HepG2 (cell line): ENCODE measurements at regions not wholly inside any gene's neighbourhood (a gene's known extent, or its start where the extent isn't known, plus 50 kb on each side); places are given as distances from the start of the nearest gene placed in this dataset.

ENCODE experiments used
- ATAC-seq: fragments of 200-7000 bp; cut with Tn5 transposase; 3 replicates; pipeline ENCODE4 v1.9.1; 2020; ENCODE audit warnings: mild to moderate bottlenecking, moderate library complexity
- BruUV-seq: library from RNA; stranded (reverse); fragments of 400-500 nt; replicated peaks from 2 replicates; lab custom pipeline; 2021; lab: Mats Ljungman, UMichigan
- CTCF ChIA-PET: fragments of 300-600 bp; formaldehyde crosslinking; extraction: SDS; loops from one replicate; lab custom pipeline; 2021; ENCODE audit warnings: low total read pairs, inconsistent platforms, low intra/inter-chr PET ratio; lab: Yijun Ruan, JAX
- POLR2A ChIA-PET: fragments of 350-600 bp; sonication (Branson Sonifier 250); formaldehyde crosslinking; loops from one replicate; lab custom pipeline; 2020; ENCODE audit warnings: antibody characterized with exemption, inconsistent platforms; lab: Yijun Ruan, JAX
- DNase-seq: peaks from one replicate; pipeline ENCODE4 v3.0.0-alpha.2; 2015; ENCODE audit warnings: low spot score
- FAIRE-seq: peaks from 3 replicates; lab custom pipeline; 2011; peaks lifted over from hg19 to GRCh38; lab: Jason Lieb, UNC
- H2AFZ ChIP-seq: one replicate; pipeline ENCODE4 v1.6.1; 2011; ENCODE audit warnings: low read length, inconsistent platforms
- H3K27ac ChIP-seq: fragments of 300-600 bp; 3 replicates; pipeline ENCODE4 v1.8.0; 2011; ENCODE audit warnings: mixed run types, mild to moderate bottlenecking, mixed read lengths, low read length, inconsistent platforms; ENCODE audit not compliant: insufficient read depth; ENCODE audit errors: extremely low read length
- H3K27me3 ChIP-seq, 2 experiments: fragments of 200-600 bp in 1 of 2; 2 replicates in 1 of 2; 3 replicates in 1 of 2; pipeline versions ENCODE4 v1.6.0 to v1.8.0; 2011; ENCODE audit warnings: low read length in 2 of 2, mild to moderate bottlenecking in 2 of 2, moderate library complexity in 2 of 2, inconsistent platforms in 1 of 2; ENCODE audit not compliant: insufficient read depth in 2 of 2, control insufficient read depth in 1 of 2
- H3K36me3 ChIP-seq, 2 experiments: fragments of 200-600 bp in 1 of 2; replicated peaks in 1 of 2; 2 replicates in 1 of 2; 3 replicates in 1 of 2; pipeline versions ENCODE4 v1.5.1 to v1.8.0; 2011; ENCODE audit warnings: low read length in 2 of 2, inconsistent platforms in 1 of 2; ENCODE audit not compliant: insufficient read depth in 2 of 2, control insufficient read depth in 1 of 2
- H3K4me1 ChIP-seq: 2 replicates; pipeline ENCODE4 v1.5.1; 2012; ENCODE audit warnings: low read length, inconsistent platforms; ENCODE audit not compliant: insufficient read depth
- H3K4me2 ChIP-seq: 2 replicates; pipeline ENCODE4 v1.6.0; 2011; ENCODE audit warnings: low read depth, low read length, inconsistent platforms
- H3K4me3 ChIP-seq, 3 experiments: fragments of 200-600 bp in 1 of 3; sonication (generic), shearing (Covaris generic) in 1 of 3; replicated peaks in 1 of 3; 2 replicates each; pipeline ENCODE4 v1.5.1; 2011 to 2016; ENCODE audit warnings: low read length in 3 of 3, inconsistent platforms in 2 of 3, low read depth in 2 of 3, mild to moderate bottlenecking in 2 of 3, control low read depth in 1 of 3, mixed read lengths in 1 of 3; ENCODE audit not compliant: insufficient read depth in 1 of 3
- H3K79me2 ChIP-seq: one replicate; pipeline ENCODE4 v1.6.1; 2011; ENCODE audit warnings: low read length, inconsistent platforms; ENCODE audit not compliant: insufficient read depth
- H3K9ac ChIP-seq: 2 replicates; pipeline ENCODE4 v1.6.0; 2011; ENCODE audit warnings: mild to moderate bottlenecking, low read depth, low read length, inconsistent platforms; ENCODE audit not compliant: insufficient read depth
- H3K9me3 ChIP-seq: 2 replicates; pipeline ENCODE4 v1.5.1; 2012; ENCODE audit warnings: mild to moderate bottlenecking, low read length
- H4K20me1 ChIP-seq: 2 replicates; pipeline ENCODE4 v1.6.0; 2011; ENCODE audit warnings: inconsistent platforms, mild to moderate bottlenecking, low read length, moderate library complexity; ENCODE audit not compliant: insufficient read depth
- HNRNPL ChIP-seq: fragments of 200-400 bp; formaldehyde crosslinking; IDR thresholded peaks from 2 replicates; pipeline ENCODE4 v1.6.1; 2017; ENCODE audit warnings: mild to moderate bottlenecking, low read depth, low read length
- HOXD1 ChIP-seq: sonication (generic); formaldehyde crosslinking; IDR thresholded peaks from 2 replicates; pipeline ENCODE4 v1.5.0; 2020; ENCODE audit warnings: missing genetic modification reagents
- IKZF4 ChIP-seq: sonication (generic); formaldehyde crosslinking; IDR thresholded peaks from 2 replicates; pipeline ENCODE4 v1.5.1; 2020; ENCODE audit warnings: borderline replicate concordance, mild to moderate bottlenecking, low read depth, missing genetic modification reagents; ENCODE audit errors: not compliant biosample characterization
- MZF1 ChIP-seq: sonication (generic); formaldehyde crosslinking; IDR thresholded peaks from 2 replicates; pipeline ENCODE4 v1.8.1; 2023; ENCODE audit warnings: mild to moderate bottlenecking, missing genetic modification reagents, borderline replicate concordance
- SP140L ChIP-seq: sonication (generic); formaldehyde crosslinking; IDR thresholded peaks from 2 replicates; pipeline ENCODE4 v1.4.0; 2020; ENCODE audit warnings: missing genetic modification reagents, borderline replicate concordance
- SRSF9 ChIP-seq: fragments of 200-400 bp; formaldehyde crosslinking; IDR thresholded peaks from 2 replicates; pipeline ENCODE4 v1.6.1; 2018; ENCODE audit warnings: borderline replicate concordance, mild to moderate bottlenecking, low read depth, low read length; ENCODE audit not compliant: insufficient read depth, poor library complexity, severe bottlenecking
- ZBTB25 ChIP-seq: IDR thresholded peaks from 2 replicates; pipeline ENCODE4 v1.6.1; 2018; ENCODE audit warnings: missing genetic modification reagents
- ZFP36L2 ChIP-seq: sonication (generic); formaldehyde crosslinking; IDR thresholded peaks from 2 replicates; pipeline ENCODE4 v1.4.0; 2020; ENCODE audit warnings: missing genetic modification reagents
- ZMYM3 ChIP-seq: sonication (generic); formaldehyde crosslinking; IDR thresholded peaks from 2 replicates; pipeline ENCODE4 v1.5.1; 2020; ENCODE audit warnings: mild to moderate bottlenecking, missing genetic modification reagents
- ZNF777 ChIP-seq: sonication (generic); formaldehyde crosslinking; IDR thresholded peaks from 2 replicates; pipeline ENCODE4 v1.4.0; 2020; ENCODE audit warnings: missing genetic modification reagents
- ZNF850 ChIP-seq: sonication (generic); formaldehyde crosslinking; conservative IDR thresholded peaks from 2 replicates; pipeline ENCODE4 v1.9.0; 2021; ENCODE audit warnings: mild to moderate bottlenecking, missing genetic modification reagents
- WGBS: methylation state at CpG from one replicate; pipeline ENCODE4 v1.1.6; 2017; ENCODE audit warnings: low lambda C conversion rate; 5-methylcytosine and 5-hydroxymethylcytosine counted together
- in situ Hi-C: cut with HindIII; loops from 2 replicates; pipeline ENCODE4 v1.10.0; 2017; ENCODE audit warnings: low pct_unique_long_range_greater_than_20kb; ENCODE audit not compliant: extremely low pct_ligation_motif_present
- intact Hi-C: fragments of 100-400 bp; cut with micrococcal nuclease; formaldehyde crosslinking; loops from one replicate; pipeline ENCODE4 v1.10.0; 2022; ENCODE audit not compliant: unreplicated experiment
- TF ChIP-seq, protein P1 (sequence below): sonication (generic); formaldehyde crosslinking; IDR thresholded peaks from 2 replicates; pipeline ENCODE4 v1.5.0; 2020; ENCODE audit warnings: missing genetic modification reagents
- TF ChIP-seq, protein P2 (sequence below): sonication (generic); formaldehyde crosslinking; IDR thresholded peaks from 2 replicates; pipeline ENCODE4 v1.9.0; 2022; ENCODE audit warnings: missing genetic modification reagents, mild to moderate bottlenecking, borderline replicate concordance
- TF ChIP-seq, protein P3 (sequence below): sonication (generic); formaldehyde crosslinking; IDR thresholded peaks from 2 replicates; pipeline ENCODE4 v1.4.0; 2020; ENCODE audit warnings: mild to moderate bottlenecking, low read depth, missing genetic modification reagents

GRCh38 chr3:3578718-3579117, 220.5 kb upstream of the LRRN1 start:
- no peak for DNase-seq
- Histone ChIP-seq H3K79me2 (no peaks in the 10 kb centered on the region), H3K4me2 (no peak overlapping the region), H3K36me3 (no peaks in the 10 kb centered on the region), H3K27ac (no peak overlapping the region), H3K9me3 (no peaks in the 10 kb centered on the region), H3K4me1 (no peaks in the 10 kb centered on the region), H3K27me3 (no peaks in the 10 kb centered on the region), H2AFZ (no peak overlapping the region), H3K4me3 (no peak overlapping the region)
- POLR2A ChIA-PET = no interaction called here
- FAIRE-seq = no peak
- intact Hi-C loops (no loop called here), in situ Hi-C loops (no loop called here)
- no peak for ATAC-seq
- BruUV-seq = no TSS peak
- WGBS = 10% methylated on average over 4 of the region's 4 CpGs
- CTCF ChIA-PET = no interaction called here
- no peak for TF ChIP-seq MZF1 (CRISPR knock-in tag)
- TF ChIP-seq SRSF9 = no peak
- TF ChIP-seq, protein P1, sequence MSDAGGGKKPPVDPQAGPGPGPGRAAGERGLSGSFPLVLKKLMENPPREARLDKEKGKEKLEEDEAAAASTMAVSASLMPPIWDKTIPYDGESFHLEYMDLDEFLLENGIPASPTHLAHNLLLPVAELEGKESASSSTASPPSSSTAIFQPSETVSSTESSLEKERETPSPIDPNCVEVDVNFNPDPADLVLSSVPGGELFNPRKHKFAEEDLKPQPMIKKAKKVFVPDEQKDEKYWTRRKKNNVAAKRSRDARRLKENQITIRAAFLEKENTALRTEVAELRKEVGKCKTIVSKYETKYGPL (CRISPR knock-in tag) = no peak
- TF ChIP-seq, protein P2, sequence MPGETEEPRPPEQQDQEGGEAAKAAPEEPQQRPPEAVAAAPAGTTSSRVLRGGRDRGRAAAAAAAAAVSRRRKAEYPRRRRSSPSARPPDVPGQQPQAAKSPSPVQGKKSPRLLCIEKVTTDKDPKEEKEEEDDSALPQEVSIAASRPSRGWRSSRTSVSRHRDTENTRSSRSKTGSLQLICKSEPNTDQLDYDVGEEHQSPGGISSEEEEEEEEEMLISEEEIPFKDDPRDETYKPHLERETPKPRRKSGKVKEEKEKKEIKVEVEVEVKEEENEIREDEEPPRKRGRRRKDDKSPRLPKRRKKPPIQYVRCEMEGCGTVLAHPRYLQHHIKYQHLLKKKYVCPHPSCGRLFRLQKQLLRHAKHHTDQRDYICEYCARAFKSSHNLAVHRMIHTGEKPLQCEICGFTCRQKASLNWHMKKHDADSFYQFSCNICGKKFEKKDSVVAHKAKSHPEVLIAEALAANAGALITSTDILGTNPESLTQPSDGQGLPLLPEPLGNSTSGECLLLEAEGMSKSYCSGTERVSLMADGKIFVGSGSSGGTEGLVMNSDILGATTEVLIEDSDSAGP (CRISPR knock-in tag) = no peak
- TF ChIP-seq ZFP36L2 (CRISPR knock-in tag) = no peak
- TF ChIP-seq IKZF4 (CRISPR knock-in tag) = no peak
- TF ChIP-seq, all 625 proteins: peak for 0
- Histone ChIP-seq H3K9ac (no peak overlapping the region), H4K20me1 (no peaks in the 10 kb centered on the region)

DNA sequence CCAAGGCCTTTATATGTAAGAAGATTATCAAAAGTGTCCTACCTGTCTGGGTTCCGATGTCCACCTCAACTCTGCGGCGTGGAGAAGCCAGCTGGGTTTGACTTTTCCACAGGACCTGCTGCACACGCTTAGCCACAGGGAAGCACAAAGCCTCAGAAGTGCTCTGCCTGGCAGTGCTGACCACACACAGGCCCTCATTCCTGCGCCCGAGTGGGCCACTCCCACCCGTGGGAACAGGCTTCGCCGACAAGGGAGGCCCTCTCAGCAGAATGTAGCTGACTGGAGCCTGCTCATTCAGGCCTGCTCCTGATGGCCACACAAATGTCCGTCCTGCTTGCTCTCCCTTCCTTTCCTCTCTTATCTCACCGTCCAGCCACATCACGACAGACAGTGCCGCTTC, 221.4 kb upstream of the LRRN1 start:
- 49% methylated on average over 7 of the region's 13 CpGs for WGBS
- H3K9me3 ChIP-seq = no peaks in the 10 kb centered on the region
- CTCF ChIA-PET = no interaction called here
- H2AFZ ChIP-seq = no peak overlapping the region
- intact Hi-C loops = no loop called here
- H3K36me3 ChIP-seq = no peaks in the 10 kb centered on the region
- no peak overlapping the region for H3K9ac ChIP-seq
- POLR2A ChIA-PET = no interaction called here
- FAIRE-seq = no peak
- H3K27ac ChIP-seq = no peak overlapping the region
- ATAC-seq = no peak
- no peaks in the 10 kb centered on the region for H3K79me2 ChIP-seq
- in situ Hi-C loops = no loop called here
- no peak for DNase-seq
- BruUV-seq = no TSS peak
- no peak overlapping the region for H3K4me2 ChIP-seq
- no peaks in the 10 kb centered on the region for H4K20me1 ChIP-seq
- no peaks in the 10 kb centered on the region for H3K27me3 ChIP-seq
- H3K4me1 ChIP-seq = no peaks in the 10 kb centered on the region
- H3K4me3 ChIP-seq = no peak overlapping the region
- TF ChIP-seq ZMYM3 (CRISPR knock-in tag) (no peak), ZBTB25 (no peak), ZNF850 (no peak), SP140L (CRISPR knock-in tag) (no peak), HOXD1 (no peak), ZNF777 (no peak), HNRNPL (no peak)
- TF ChIP-seq, protein P3, sequence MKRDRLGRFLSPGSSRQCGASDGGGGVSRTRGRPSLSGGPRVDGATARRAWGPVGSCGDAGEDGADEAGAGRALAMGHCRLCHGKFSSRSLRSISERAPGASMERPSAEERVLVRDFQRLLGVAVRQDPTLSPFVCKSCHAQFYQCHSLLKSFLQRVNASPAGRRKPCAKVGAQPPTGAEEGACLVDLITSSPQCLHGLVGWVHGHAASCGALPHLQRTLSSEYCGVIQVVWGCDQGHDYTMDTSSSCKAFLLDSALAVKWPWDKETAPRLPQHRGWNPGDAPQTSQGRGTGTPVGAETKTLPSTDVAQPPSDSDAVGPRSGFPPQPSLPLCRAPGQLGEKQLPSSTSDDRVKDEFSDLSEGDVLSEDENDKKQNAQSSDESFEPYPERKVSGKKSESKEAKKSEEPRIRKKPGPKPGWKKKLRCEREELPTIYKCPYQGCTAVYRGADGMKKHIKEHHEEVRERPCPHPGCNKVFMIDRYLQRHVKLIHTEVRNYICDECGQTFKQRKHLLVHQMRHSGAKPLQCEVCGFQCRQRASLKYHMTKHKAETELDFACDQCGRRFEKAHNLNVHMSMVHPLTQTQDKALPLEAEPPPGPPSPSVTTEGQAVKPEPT = no peak
